Ovary (tissue), 7 donors: ENCODE measurements at regions not wholly inside any gene's neighbourhood (a gene's known extent, or its start where the extent isn't known, plus 50 kb on each side); places are given as distances from the start of the nearest gene placed in this dataset.

Experiments
- DNase-seq, 5 donors: peaks; one replicate each; pipeline ENCODE4 v3.0.0-alpha.2; 2019 to 2020
- H3K27ac ChIP-seq, 2 donors: fragments of 200-600 bp; one replicate each; pipeline versions ENCODE4 v1.5.1 to v1.8.0; 2019 to 2022
- H3K27me3 ChIP-seq: fragments of 200-600 bp; one replicate; pipeline ENCODE4 v1.8.0; 2022
- H3K36me3 ChIP-seq: fragments of 200-600 bp; sonication (generic); one replicate; pipeline ENCODE4 v1.5.1; 2019
- H3K4me1 ChIP-seq: one replicate; pipeline ENCODE4 v1.8.1; 2013; ENCODE audit warnings: mild to moderate bottlenecking, moderate library complexity; ENCODE audit not compliant: insufficient read depth
- H3K4me3 ChIP-seq: fragments of 200-600 bp; sonication (generic); one replicate; pipeline ENCODE4 v1.5.1; 2017
- H3K9me3 ChIP-seq, 2 donors: fragments of 200-600 bp in 1 of 2; sonication (generic) in 1 of 2; one replicate each; pipeline versions ENCODE4 v1.5.1 to v1.8.1; 2013 to 2019; ENCODE audit warnings: mild to moderate bottlenecking in 1 of 2, moderate library complexity in 1 of 2
- CTCF ChIP-seq, 3 donors: fragments of 450-650 bp in 2 of 3; fragments of 200-600 bp in 1 of 3; IDR thresholded peaks; one replicate each; pipeline versions ENCODE4 v1.5.1 to v1.8.0; 2016 to 2022; ENCODE audit warnings: antibody characterized with exemption in 3 of 3, mild to moderate bottlenecking in 1 of 3
- EP300 ChIP-seq: sonication (generic); formaldehyde crosslinking; IDR thresholded peaks from one replicate; pipeline ENCODE4 v1.6.1; 2017; ENCODE audit warnings: antibody characterized with exemption
- POLR2A ChIP-seq: fragments of 450-650 bp; IDR thresholded peaks from one replicate; pipeline ENCODE4 v1.6.1; 2017; ENCODE audit warnings: antibody characterized with exemption, mild to moderate bottlenecking, moderate library complexity
- WGBS, 3 donors: extraction: QIAGEN DNeasy Blood & Tissue Kit in 1 of 3; methylation state at CpG; one replicate each; pipeline versions ENCODE4 v1.1.5 to v1.1.7; 2013 to 2017; 5-methylcytosine and 5-hydroxymethylcytosine counted together
- intact Hi-C, 4 donors: fragments of 100-400 bp; cut with DNase I; formaldehyde crosslinking; loops; one replicate each; pipeline versions ENCODE4 v1.11.0 to v1.15.1; 2022 to 2023
- donor health status: DM: no; HTN: no; CAD: no; lungs with moderate emphysema.
- donor health status: DM: no; HTN: no; CAD: no.
- donor health status: Bipolar disorder and iron deficiency.
- donor health status: DM: no; HTN: no; CAD: no.
- donor health status: DM: yes; HTN: yes; CAD: no.

DNA sequence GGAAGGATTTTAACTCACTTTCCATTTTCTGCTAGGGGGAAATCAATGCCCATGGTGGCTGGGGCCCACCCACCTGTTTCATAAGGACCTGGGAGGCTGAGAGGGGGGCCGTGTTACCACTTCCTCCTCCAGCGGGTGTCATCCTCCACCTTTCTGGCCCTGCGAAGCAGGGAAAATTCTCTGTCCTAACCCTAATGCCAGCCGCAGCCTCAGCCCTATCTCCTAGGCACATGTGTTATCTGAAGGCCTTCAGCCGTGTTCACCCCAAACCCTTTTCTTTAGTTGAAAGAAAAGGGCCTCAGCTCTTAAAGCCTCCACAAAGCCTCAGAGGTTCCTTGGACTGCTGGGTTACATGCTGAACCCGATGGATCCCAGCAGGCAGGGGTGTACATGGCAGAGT is 55.4 kb upstream of the NECTIN1 start:
- H3K36me3 ChIP-seq: no peaks in the 10 kb centered on the region
- no peaks in the 10 kb centered on the region for H3K27me3 ChIP-seq
- H3K4me3 ChIP-seq: no peak overlapping the region
- DNase-seq: no peak
- TF ChIP-seq CTCF (IDR thresholded peaks at IDR 0.05): no peak
- no peak for TF ChIP-seq POLR2A
- no peak for TF ChIP-seq EP300
- intact Hi-C loops: no loop called here
- H3K27ac ChIP-seq: no peak overlapping the region
- 95 to 98% (median 98%) methylated on average over 6 of the region's 6 CpGs for WGBS, 3 donors
- H3K4me1 ChIP-seq: peaks cover 5% of the 10 kb centered on the region
- no peaks in the 10 kb centered on the region for H3K9me3 ChIP-seq

- Histone ChIP-seq H3K27ac (no peak overlapping the region), H3K4me3 (no peak overlapping the region), H3K36me3 (no peaks in the 10 kb centered on the region), H3K27me3 (no peaks in the 10 kb centered on the region), H3K9me3 (no peaks in the 10 kb centered on the region), H3K4me1 (peaks cover 5% of the 10 kb centered on the region)
- 85 to 94% (median 88%) methylated on average over 8 of the region's 8 CpGs for WGBS, 3 donors
- intact Hi-C loops: no loop called here
- TF ChIP-seq CTCF (IDR thresholded peaks at IDR 0.05) (no peak), EP300 (no peak), POLR2A (no peak)
- no peak for DNase-seq
Measured at GRCh38 chr11:119783466-119784400, 54.7 kb upstream of the NECTIN1 start.

- WGBS, 3 donors: 7 to 18% (median 16%) methylated on average over 6 of the region's 6 CpGs
- H3K4me3 ChIP-seq: no peak overlapping the region
- no peaks in the 10 kb centered on the region for H3K27me3 ChIP-seq
- peaks cover 5% of the 10 kb centered on the region for H3K4me1 ChIP-seq
- DNase-seq: no peak
- intact Hi-C loops: no loop called here
- no peak overlapping the region for H3K27ac ChIP-seq
- TF ChIP-seq POLR2A (no peak), CTCF (IDR thresholded peaks at IDR 0.05) (no peak), EP300 (no peak)
- H3K9me3 ChIP-seq: no peaks in the 10 kb centered on the region
- H3K36me3 ChIP-seq: no peaks in the 10 kb centered on the region
Measured at GRCh38 chr11:119782739-119783072, 53.7 kb upstream of the NECTIN1 start.

- WGBS, 3 donors: 70 to 71% (median 71%) methylated on average over 19 of the region's 19 CpGs
- no peak for DNase-seq
- intact Hi-C loops: no loop called here
Measured at GRCh38 chr11:119782006-119782738, 53.2 kb upstream of the NECTIN1 start.

More at GRCh38 chr11:119782006-119782738, 53.2 kb upstream of the NECTIN1 start:
- H3K27me3 ChIP-seq: no peaks in the 10 kb centered on the region
- TF ChIP-seq CTCF (IDR thresholded peaks at IDR 0.05) (no peak), EP300 (no peak), POLR2A (no peak)
- no peaks in the 10 kb centered on the region for H3K9me3 ChIP-seq
- H3K27ac ChIP-seq: no peak overlapping the region
- H3K4me1 ChIP-seq: peaks cover 5% of the 10 kb centered on the region
- no peaks in the 10 kb centered on the region for H3K36me3 ChIP-seq
- no peak overlapping the region for H3K4me3 ChIP-seq
